MCF 10A (cell line): ENCODE measurements at regions not wholly inside any gene's neighbourhood (a gene's known extent, or its start where the extent isn't known, plus 50 kb on each side); places are given as distances from the start of the nearest gene placed in this dataset.

ENCODE experiments used
- BruUV-seq: library from RNA; stranded (reverse); fragments of 400-500 nt; replicated peaks from 2 replicates; lab custom pipeline; 2021; lab: Mats Ljungman, UMichigan
- CTCF ChIA-PET: fragments of 300-600 bp; sonication (Branson Sonifier 250); formaldehyde crosslinking; extraction: SDS; loops from one replicate; lab custom pipeline; 2021; ENCODE audit warnings: antibody characterized with exemption, inconsistent platforms; lab: Yijun Ruan, JAX
- POLR2A ChIA-PET: fragments of 300-600, 350-650 bp; sonication (Branson Sonifier 250); formaldehyde crosslinking; extraction: SDS; loops from one replicate; lab custom pipeline; 2020; ENCODE audit warnings: antibody characterized with exemption, inconsistent platforms; lab: Yijun Ruan, JAX
- DNase-seq: peaks from one replicate; pipeline ENCODE4 v3.0.0-alpha.2; 2018; ENCODE audit not compliant: unreplicated experiment
- H3K27ac Mint-ChIP-seq: one replicate; pipeline ENCODE4 v1.8.0; 2022; ENCODE audit warnings: mild to moderate bottlenecking, low read depth, mixed read lengths; ENCODE audit not compliant: unreplicated experiment
- H3K27me3 Mint-ChIP-seq: one replicate; pipeline ENCODE4 v1.8.0; 2022; ENCODE audit warnings: mixed read lengths; ENCODE audit not compliant: insufficient read depth, unreplicated experiment
- H3K36me3 Mint-ChIP-seq: one replicate; pipeline ENCODE4 v1.8.0; 2022; ENCODE audit warnings: mild to moderate bottlenecking, moderate library complexity, mixed read lengths; ENCODE audit not compliant: insufficient read depth, unreplicated experiment
- H3K4me1 Mint-ChIP-seq: one replicate; pipeline ENCODE4 v1.8.0; 2022; ENCODE audit warnings: mixed read lengths; ENCODE audit not compliant: insufficient read depth, unreplicated experiment
- H3K4me3 Mint-ChIP-seq: one replicate; pipeline ENCODE4 v1.8.0; 2022; ENCODE audit warnings: mild to moderate bottlenecking, moderate library complexity, mixed read lengths; ENCODE audit not compliant: unreplicated experiment
- H3K9me3 Mint-ChIP-seq: one replicate; pipeline ENCODE4 v1.8.0; 2022; ENCODE audit warnings: mixed read lengths; ENCODE audit not compliant: unreplicated experiment
- CTCF ChIP-seq: fragments of 200-600 bp; IDR thresholded peaks from one replicate; pipeline ENCODE4 v1.8.0; 2022; ENCODE audit warnings: antibody characterized with exemption, mild to moderate bottlenecking; ENCODE audit not compliant: unreplicated experiment
- intact Hi-C: fragments of 100-400 bp; cut with micrococcal nuclease; formaldehyde crosslinking; loops from 2 replicates; pipeline ENCODE4 v1.14.1; 2022

- POLR2A ChIA-PET = interaction anchor here (0.7 kb wide), 1 partner anchor 8 kb away, joined by 3 read pairs; no protein-coding TSS in a partner anchor
- peak; percentile 26 for DNase-seq
- CTCF ChIA-PET = interaction anchor here (0.7 to 6.8 kb wide), 5 partner anchors 8 to 381 kb away, joined by 3 to 78 read pairs (median 5); no protein-coding TSS in a partner anchor
- no TSS peak for BruUV-seq
- TF ChIP-seq CTCF = no peak
- peaks cover 2% of the 10 kb centered on the region for H3K4me1 Mint-ChIP-seq
- peaks cover 29% of the 10 kb centered on the region for H3K27me3 Mint-ChIP-seq
- H3K9me3 Mint-ChIP-seq = peaks cover 9% of the 10 kb centered on the region
- H3K36me3 Mint-ChIP-seq = no peaks in the 10 kb centered on the region
- intact Hi-C loops = no loop called here
- H3K27ac Mint-ChIP-seq = no peak overlapping the region
- H3K4me3 Mint-ChIP-seq = no peak overlapping the region
These were observed 92.7 kb downstream of the PHETA1 start for GRCh38 chr12:111276146-111276545.

- intact Hi-C loops = no loop called here
- Mint-ChIP-seq H3K4me1 (peaks cover 11% of the 10 kb centered on the region), H3K9me3 (peaks cover under 1% of the 10 kb centered on the region), H3K4me3 (no peak overlapping the region), H3K27ac (no peak overlapping the region), H3K36me3 (no peaks in the 10 kb centered on the region), H3K27me3 (peaks cover 29% of the 10 kb centered on the region)
- BruUV-seq = no TSS peak
- ChIA-PET POLR2A (no interaction called here), CTCF (interaction anchor here (0.6 to 6.8 kb wide), 8 partner anchors 11 to 380 kb away, joined by 3 to 78 read pairs (median 5); no protein-coding TSS in a partner anchor)
- no peak for TF ChIP-seq CTCF
- DNase-seq = no peak
These were observed 93.6 kb downstream of the PHETA1 start for GRCh38 chr12:111275308-111275707.

GRCh38 chr12:111274777-111275176, 94.1 kb downstream of the PHETA1 start:
- intact Hi-C loops = no loop called here
- DNase-seq = peak; percentile 14
- TF ChIP-seq CTCF = peak; percentile 27
- Mint-ChIP-seq H3K36me3 (no peaks in the 10 kb centered on the region), H3K9me3 (no peaks in the 10 kb centered on the region), H3K4me1 (peaks cover 16% of the 10 kb centered on the region), H3K27me3 (peaks cover 34% of the 10 kb centered on the region), H3K27ac (no peak overlapping the region), H3K4me3 (no peak overlapping the region)
- CTCF ChIA-PET = interaction anchor here (0.5 to 6.8 kb wide), 13 partner anchors 11 to 546 kb away, joined by 3 to 78 read pairs (median 5); no protein-coding TSS in a partner anchor
- no TSS peak for BruUV-seq
- POLR2A ChIA-PET = no interaction called here

- peaks cover 20% of the 10 kb centered on the region for H3K27me3 Mint-ChIP-seq
- no peak overlapping the region for H3K4me3 Mint-ChIP-seq
- no peaks in the 10 kb centered on the region for H3K36me3 Mint-ChIP-seq
- DNase-seq = peak; percentile 6
- no peaks in the 10 kb centered on the region for H3K9me3 Mint-ChIP-seq
- TF ChIP-seq CTCF = no peak
- no TSS peak for BruUV-seq
- peaks cover 16% of the 10 kb centered on the region for H3K4me1 Mint-ChIP-seq
- ChIA-PET CTCF (interaction anchor here (0.6 to 6.8 kb wide), 14 partner anchors 10 to 379 kb away, joined by 3 to 78 read pairs (median 4); no protein-coding TSS in a partner anchor), POLR2A (interaction anchor here (0.8 to 1.7 kb wide), 2 partner anchors 28 to 376 kb away, joined by 3 to 6 read pairs; no protein-coding TSS in a partner anchor)
- intact Hi-C loops = loop anchor here (1.0 kb wide), 1 partner anchor 248 kb away; no protein-coding TSS in a partner anchor
- H3K27ac Mint-ChIP-seq = no peak overlapping the region
These were observed 97.0 kb downstream of the PHETA1 start for GRCh38 chr12:111271674-111272418.
